A549 (cell line): ENCODE measurements at regions not wholly inside any gene's neighbourhood (a gene's known extent, or its start where the extent isn't known, plus 50 kb on each side); places are given as distances from the start of the nearest gene placed in this dataset.

Experiments
- ATAC-seq, 2 experiments: fragments of 200-7000 bp in 1 of 2; fragments of >200 bp in 1 of 2; cut with Nextera tagmentation in 1 of 2; cut with Tn5 transposase in 1 of 2; 3 replicates each; pipeline versions ENCODE4 v1.8.0 to v1.9.1; 2018 to 2020; ENCODE audit warnings: mild to moderate bottlenecking in 1 of 2, moderate library complexity in 1 of 2
- CTCF ChIA-PET: fragments of 300-600 bp; sonication (Branson Sonifier 250); formaldehyde crosslinking; extraction: SDS; loops from one replicate; lab custom pipeline; 2021; ENCODE audit warnings: antibody characterized with exemption, inconsistent platforms; lab: Yijun Ruan, JAX
- POLR2A ChIA-PET: fragments of 350-600 bp; formaldehyde crosslinking; extraction: SDS; loops from one replicate; lab custom pipeline; 2021; ENCODE audit warnings: antibody characterized with exemption, inconsistent platforms; lab: Yijun Ruan, JAX
- DNase-seq, 2 experiments: peaks; one replicate each; pipeline versions ENCODE4 v3.0.0 to v3.0.0-alpha.2; 2011 to 2016; ENCODE audit warnings: low read depth in 1 of 2, low spot score in 1 of 2
- FAIRE-seq: peaks from 2 replicates; lab custom pipeline; 2011; peaks lifted over from hg19 to GRCh38; lab: Jason Lieb, UNC
- H3K27ac ChIP-seq, 2 experiments: fragments of >200 bp; sonication (Bioruptor Twin); formaldehyde crosslinking; 3 replicates each; pipeline ENCODE4 v1.5.1; 2016 to 2017
- H3K4me1 ChIP-seq: fragments of >200 bp; sonication (Bioruptor Twin); formaldehyde crosslinking; 3 replicates; pipeline ENCODE4 v1.6.1; 2016
- H3K4me2 ChIP-seq: fragments of >200 bp; sonication (Bioruptor Twin); formaldehyde crosslinking; 3 replicates; pipeline ENCODE4 v1.6.1; 2016
- H3K4me3 ChIP-seq: fragments of >200 bp; sonication (Bioruptor Twin); formaldehyde crosslinking; 3 replicates; pipeline ENCODE4 v1.5.1; 2016
- H3K9me3 ChIP-seq: fragments of >200 bp; sonication (Bioruptor Twin); formaldehyde crosslinking; 3 replicates; pipeline ENCODE4 v1.6.1; 2016
- BHLHE40 ChIP-seq: IDR thresholded peaks from 2 replicates; pipeline ENCODE4 v1.6.1; 2012; ENCODE audit warnings: low read depth, low read length, inconsistent platforms
- CBX8 ChIP-seq: fragments of 200-600 bp; sonication (generic); IDR thresholded peaks from 2 replicates; pipeline ENCODE4 v1.6.1; 2016
- CEBPB ChIP-seq, 2 experiments: fragments of >200 bp in 1 of 2; sonication (Bioruptor Twin) in 1 of 2; formaldehyde crosslinking in 1 of 2; IDR thresholded peaks; 2 replicates each; pipeline ENCODE4 v1.6.1; 2012 to 2016
- CHD2 ChIP-seq: fragments of 150-350 bp; IDR thresholded peaks from 2 replicates; pipeline ENCODE4 v1.6.1; 2014; ENCODE audit warnings: low read length; ENCODE audit not compliant: partially characterized antibody
- CHD4 ChIP-seq: fragments of 200-600 bp; sonication (generic); IDR thresholded peaks from 2 replicates; pipeline ENCODE4 v1.6.1; 2016; ENCODE audit warnings: antibody characterized with exemption, mild to moderate bottlenecking, borderline replicate concordance
- EHMT2 ChIP-seq: fragments of 200-600 bp; sonication (generic); IDR thresholded peaks from 2 replicates; pipeline ENCODE4 v1.6.1; 2016; ENCODE audit warnings: antibody characterized with exemption, low read depth, mild to moderate bottlenecking, moderate library complexity
- EP300 ChIP-seq, 2 experiments: fragments of >200 bp; sonication (Bioruptor Twin); formaldehyde crosslinking; IDR thresholded peaks; 2 replicates in 1 of 2; 3 replicates in 1 of 2; pipeline ENCODE4 v1.6.1; 2016 to 2017
- FOSL2 ChIP-seq, 2 experiments: fragments of 450-650 bp in 1 of 2; fragments of >200 bp in 1 of 2; sonication (Bioruptor Twin) in 1 of 2; formaldehyde crosslinking; IDR thresholded peaks; 2 replicates each; pipeline versions ENCODE4 v1.5.0 to v1.6.1; 2016 to 2020; ENCODE audit warnings: mild to moderate bottlenecking in 1 of 2, moderate library complexity in 1 of 2
- GATA3 ChIP-seq: IDR thresholded peaks from 2 replicates; pipeline ENCODE4 v1.6.1; 2012; ENCODE audit warnings: borderline replicate concordance
- HDAC2 ChIP-seq: fragments of 200-600 bp; sonication (generic); IDR thresholded peaks from 2 replicates; pipeline ENCODE4 v1.6.1; 2016
- JUNB ChIP-seq: fragments of >200 bp; sonication (Bioruptor Twin); formaldehyde crosslinking; IDR thresholded peaks from 2 replicates; pipeline ENCODE4 v1.6.1; 2016
- KDM1A ChIP-seq: fragments of 200-600 bp; sonication (generic); IDR thresholded peaks from 2 replicates; pipeline ENCODE4 v1.6.1; 2016; ENCODE audit warnings: low read depth, mild to moderate bottlenecking
- KDM5A ChIP-seq: fragments of 200-600 bp; sonication (generic); IDR thresholded peaks from 2 replicates; pipeline ENCODE4 v1.6.1; 2016; ENCODE audit warnings: antibody characterized with exemption, mild to moderate bottlenecking
- NFE2L2 ChIP-seq: fragments of 150-350 bp; conservative IDR thresholded peaks from 2 replicates; pipeline ENCODE4 v1.6.1; 2014; ENCODE audit warnings: low read length
- PHF8 ChIP-seq: fragments of 200-600 bp; sonication (generic); IDR thresholded peaks from 2 replicates; pipeline ENCODE4 v1.6.1; 2016; ENCODE audit warnings: low read depth, mild to moderate bottlenecking, antibody characterized with exemption, moderate library complexity, borderline replicate concordance
- POLR2A ChIP-seq: IDR thresholded peaks from 2 replicates; pipeline ENCODE4 v1.6.1; 2012; ENCODE audit warnings: mild to moderate bottlenecking, low read length
- RAD21 ChIP-seq, 2 experiments: fragments of >200 bp in 1 of 2; sonication (Bioruptor Twin) in 1 of 2; formaldehyde crosslinking in 1 of 2; IDR thresholded peaks in 1 of 2; conservative IDR thresholded peaks in 1 of 2; 2 replicates in 1 of 2; 3 replicates in 1 of 2; pipeline ENCODE4 v1.6.1; 2012 to 2018; ENCODE audit warnings: inconsistent platforms in 1 of 2
- RARB ChIP-seq: fragments of 250-450 bp; sonication (Bioruptor Pico); IDR thresholded peaks from 2 replicates; pipeline ENCODE4 v1.8.0; 2021; ENCODE audit warnings: mild to moderate bottlenecking, moderate library complexity
- RFX5 ChIP-seq: fragments of 450-650 bp; IDR thresholded peaks from 2 replicates; pipeline ENCODE4 v1.7.1; 2014; ENCODE audit warnings: antibody characterized with exemption, mild to moderate bottlenecking, moderate library complexity
- SREBF2 ChIP-seq: fragments of 450-650 bp; IDR thresholded peaks from 2 replicates; pipeline ENCODE4 v1.6.1; 2014; ENCODE audit warnings: mild to moderate bottlenecking, moderate library complexity
- TP53 ChIP-seq: fragments of 250-450 bp; sonication (Bioruptor Pico); IDR thresholded peaks from 2 replicates; pipeline ENCODE4 v1.5.0; 2021; ENCODE audit warnings: mild to moderate bottlenecking, moderate library complexity
- ZC3H11A ChIP-seq: fragments of 450-650 bp; IDR thresholded peaks from 2 replicates; pipeline ENCODE4 v1.6.1; 2014; ENCODE audit warnings: antibody characterized with exemption, mild to moderate bottlenecking
- ZNF302 ChIP-seq: fragments of 250-450 bp; sonication (Bioruptor Pico); IDR thresholded peaks from 2 replicates; pipeline ENCODE4 v1.9.0; 2021; ENCODE audit warnings: inconsistent platforms, mild to moderate bottlenecking, moderate library complexity
- WGBS: methylation state at CpG from one replicate; pipeline ENCODE4 v1.1.6; 2017; ENCODE audit errors: missing lambda C conversion rate; 5-methylcytosine and 5-hydroxymethylcytosine counted together
- TF ChIP-seq, protein P1 (sequence below): fragments of 250-450 bp; sonication (Bioruptor Pico); IDR thresholded peaks from 2 replicates; pipeline ENCODE4 v1.5.0; 2021; ENCODE audit warnings: mild to moderate bottlenecking, moderate library complexity, borderline replicate concordance
- TF ChIP-seq, protein P2 (sequence below): fragments of >200 bp; sonication (Bioruptor Twin); formaldehyde crosslinking; IDR thresholded peaks from 3 replicates; pipeline ENCODE4 v1.6.1; 2016
- TF ChIP-seq, protein P3 (sequence below): fragments of >200 bp; sonication (Bioruptor Twin); formaldehyde crosslinking; IDR thresholded peaks from 2 replicates; pipeline ENCODE4 v1.6.1; 2016
- TF ChIP-seq, protein P4 (sequence below): IDR thresholded peaks from 2 replicates; pipeline ENCODE4 v1.6.1; 2012
- TF ChIP-seq, protein P5 (sequence below): fragments of 150-350 bp; IDR thresholded peaks from 2 replicates; pipeline ENCODE4 v1.6.1; 2014; ENCODE audit warnings: low read depth, mild to moderate bottlenecking, low read length

DNA sequence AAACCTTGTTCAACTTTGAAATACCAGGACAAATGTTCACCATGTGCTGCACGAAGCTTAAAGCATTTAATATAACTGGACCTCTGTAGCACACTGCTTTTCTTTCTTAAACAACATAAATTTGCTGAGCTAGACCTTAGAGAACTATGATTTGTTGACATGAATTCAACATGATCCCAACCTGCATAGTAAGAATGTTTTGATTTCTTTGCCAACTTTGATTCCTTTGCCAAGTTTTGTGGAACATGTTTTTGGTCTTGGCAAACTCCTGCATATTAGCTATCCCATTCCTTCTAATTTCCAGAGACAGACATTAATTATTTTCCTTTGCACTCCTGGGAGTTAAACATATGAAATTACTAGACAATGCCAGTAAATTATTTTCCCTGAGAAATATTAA lies 197.2 kb upstream of the RBMS3 start:
- no peak for TF ChIP-seq POLR2A
- no peak for TF ChIP-seq NFE2L2
- no peak for TF ChIP-seq KDM5A
- TF ChIP-seq RAD21 (conservative IDR thresholded peaks at IDR 0.05 in 1 of 2, IDR thresholded peaks at IDR 0.05 in 1 of 2): no peak
- no peak for TF ChIP-seq CHD4
- no peak for TF ChIP-seq JUNB
- TF ChIP-seq, protein P1, sequence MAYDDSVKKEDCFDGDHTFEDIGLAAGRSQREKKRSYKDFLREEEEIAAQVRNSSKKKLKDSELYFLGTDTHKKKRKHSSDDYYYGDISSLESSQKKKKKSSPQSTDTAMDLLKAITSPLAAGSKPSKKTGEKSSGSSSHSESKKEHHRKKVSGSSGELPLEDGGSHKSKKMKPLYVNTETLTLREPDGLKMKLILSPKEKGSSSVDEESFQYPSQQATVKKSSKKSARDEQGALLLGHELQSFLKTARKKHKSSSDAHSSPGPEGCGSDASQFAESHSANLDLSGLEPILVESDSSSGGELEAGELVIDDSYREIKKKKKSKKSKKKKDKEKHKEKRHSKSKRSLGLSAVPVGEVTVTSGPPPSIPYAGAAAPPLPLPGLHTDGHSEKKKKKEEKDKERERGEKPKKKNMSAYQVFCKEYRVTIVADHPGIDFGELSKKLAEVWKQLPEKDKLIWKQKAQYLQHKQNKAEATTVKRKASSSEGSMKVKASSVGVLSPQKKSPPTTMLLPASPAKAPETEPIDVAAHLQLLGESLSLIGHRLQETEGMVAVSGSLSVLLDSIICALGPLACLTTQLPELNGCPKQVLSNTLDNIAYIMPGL (CRISPR knock-in tag): no peak
- TF ChIP-seq TP53: no peak
- no peak for TF ChIP-seq ZC3H11A
- TF ChIP-seq PHF8: no peak
- FAIRE-seq: no peak
- WGBS: 13% methylated on average over 1 of the region's 1 CpG
- POLR2A ChIA-PET: no interaction called here
- CTCF ChIA-PET: interaction anchor here (0.7 kb wide), 1 partner anchor 921 kb away, joined by 3 read pairs; no protein-coding TSS in a partner anchor
- DNase-seq: no peak
- no peak overlapping the region for H3K4me3 ChIP-seq
- no peaks in the 10 kb centered on the region for H3K9me3 ChIP-seq
- no peak overlapping the region for H3K27ac ChIP-seq
- no peak overlapping the region for H3K4me2 ChIP-seq
- no peaks in the 10 kb centered on the region for H3K4me1 ChIP-seq
- no peak for ATAC-seq

DNA sequence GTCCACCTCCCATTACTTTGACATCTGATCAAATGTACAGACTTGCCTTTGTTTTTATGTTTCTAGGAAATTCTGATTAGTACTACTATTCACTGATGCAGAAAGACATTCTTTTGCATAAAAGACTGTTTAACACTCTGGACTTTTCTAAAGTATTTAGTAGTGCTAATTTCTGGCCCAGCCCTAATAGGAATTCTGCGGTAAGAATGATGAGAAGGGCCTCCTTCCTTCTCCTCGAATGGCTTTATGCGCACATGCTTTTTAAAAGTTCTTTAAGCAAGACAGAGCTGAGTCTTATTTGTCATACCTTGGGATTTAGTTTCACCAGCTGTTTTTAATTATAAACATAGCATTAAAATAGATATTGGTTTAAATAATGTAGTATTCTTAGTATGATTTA lies 192.3 kb upstream of the RBMS3 start:
- Histone ChIP-seq H3K4me2 (no peak overlapping the region), H3K4me1 (no peaks in the 10 kb centered on the region), H3K27ac (no peak overlapping the region), H3K9me3 (no peaks in the 10 kb centered on the region), H3K4me3 (no peak overlapping the region)
- TF ChIP-seq CBX8 (no peak), RFX5 (no peak), EP300 (IDR thresholded peaks at IDR 0.05) (no peak), KDM1A (no peak), SREBF2 (no peak), HDAC2 (no peak), CEBPB (IDR thresholded peaks at IDR 0.05) (no peak), EHMT2 (no peak), JUNB (no peak), ZNF302 (CRISPR knock-in tag) (no peak), GATA3 (no peak), BHLHE40 (no peak), RARB (CRISPR knock-in tag) (no peak), CHD4 (no peak), CHD2 (no peak), FOSL2 (IDR thresholded peaks at IDR 0.05) (no peak), FOSL2 (CRISPR knock-in tag; IDR thresholded peaks at IDR 0.05) (no peak)
- TF ChIP-seq, protein P2, sequence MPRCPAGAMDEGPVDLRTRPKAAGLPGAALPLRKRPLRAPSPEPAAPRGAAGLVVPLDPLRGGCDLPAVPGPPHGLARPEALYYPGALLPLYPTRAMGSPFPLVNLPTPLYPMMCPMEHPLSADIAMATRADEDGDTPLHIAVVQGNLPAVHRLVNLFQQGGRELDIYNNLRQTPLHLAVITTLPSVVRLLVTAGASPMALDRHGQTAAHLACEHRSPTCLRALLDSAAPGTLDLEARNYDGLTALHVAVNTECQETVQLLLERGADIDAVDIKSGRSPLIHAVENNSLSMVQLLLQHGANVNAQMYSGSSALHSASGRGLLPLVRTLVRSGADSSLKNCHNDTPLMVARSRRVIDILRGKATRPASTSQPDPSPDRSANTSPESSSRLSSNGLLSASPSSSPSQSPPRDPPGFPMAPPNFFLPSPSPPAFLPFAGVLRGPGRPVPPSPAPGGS: no peak
- TF ChIP-seq, protein P3, sequence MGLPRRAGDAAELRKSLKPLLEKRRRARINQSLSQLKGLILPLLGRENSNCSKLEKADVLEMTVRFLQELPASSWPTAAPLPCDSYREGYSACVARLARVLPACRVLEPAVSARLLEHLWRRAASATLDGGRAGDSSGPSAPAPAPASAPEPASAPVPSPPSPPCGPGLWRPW: no peak
- TF ChIP-seq, protein P4, sequence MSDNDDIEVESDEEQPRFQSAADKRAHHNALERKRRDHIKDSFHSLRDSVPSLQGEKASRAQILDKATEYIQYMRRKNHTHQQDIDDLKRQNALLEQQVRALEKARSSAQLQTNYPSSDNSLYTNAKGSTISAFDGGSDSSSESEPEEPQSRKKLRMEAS: no peak
- TF ChIP-seq, protein P5, sequence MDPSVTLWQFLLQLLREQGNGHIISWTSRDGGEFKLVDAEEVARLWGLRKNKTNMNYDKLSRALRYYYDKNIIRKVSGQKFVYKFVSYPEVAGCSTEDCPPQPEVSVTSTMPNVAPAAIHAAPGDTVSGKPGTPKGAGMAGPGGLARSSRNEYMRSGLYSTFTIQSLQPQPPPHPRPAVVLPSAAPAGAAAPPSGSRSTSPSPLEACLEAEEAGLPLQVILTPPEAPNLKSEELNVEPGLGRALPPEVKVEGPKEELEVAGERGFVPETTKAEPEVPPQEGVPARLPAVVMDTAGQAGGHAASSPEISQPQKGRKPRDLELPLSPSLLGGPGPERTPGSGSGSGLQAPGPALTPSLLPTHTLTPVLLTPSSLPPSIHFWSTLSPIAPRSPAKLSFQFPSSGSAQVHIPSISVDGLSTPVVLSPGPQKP: no peak
- ChIA-PET POLR2A (no interaction called here), CTCF (no interaction called here)
- FAIRE-seq: no peak
- DNase-seq: no peak
- 82% methylated on average over 3 of the region's 3 CpGs for whole genome bisulfite sequencing
- no peak for ATAC-seq
